ENCODE measurements at regions not wholly inside any gene's neighbourhood (a gene's known extent, or its start where the extent isn't known, plus 50 kb on each side); places are given as distances from the start of the nearest gene placed in this dataset.

- Histone ChIP-seq H3K27ac (no peak overlapping the region), H3K4me1 (peaks cover 15% of the 10 kb centered on the region), H3K4me3 (no peak overlapping the region), H3K36me3 (replicated peaks in 1 of 2; ENCODE audit: insufficient read depth in 1 of 2, low read depth in 2 of 2) (no peaks in the 10 kb centered on the region), H3K9me3 (no peaks in the 10 kb centered on the region), H3K27me3 (no peaks in the 10 kb centered on the region)
- 67 to 77% methylated on average over 1 of the region's 1 CpG for WGBS, 2 donors
- TF ChIP-seq CTCF (IDR thresholded peaks at IDR 0.05) (no peak), POLR2A (IDR thresholded peaks at IDR 0.05) (no peak)
- no peak for DNase-seq
- no peak for ATAC-seq
- intact Hi-C loops (cut with DNase I) = no loop called here
Observed at GRCh38 chr1:58926152-58926551, 142.3 kb upstream of the JUN start.

DNA sequence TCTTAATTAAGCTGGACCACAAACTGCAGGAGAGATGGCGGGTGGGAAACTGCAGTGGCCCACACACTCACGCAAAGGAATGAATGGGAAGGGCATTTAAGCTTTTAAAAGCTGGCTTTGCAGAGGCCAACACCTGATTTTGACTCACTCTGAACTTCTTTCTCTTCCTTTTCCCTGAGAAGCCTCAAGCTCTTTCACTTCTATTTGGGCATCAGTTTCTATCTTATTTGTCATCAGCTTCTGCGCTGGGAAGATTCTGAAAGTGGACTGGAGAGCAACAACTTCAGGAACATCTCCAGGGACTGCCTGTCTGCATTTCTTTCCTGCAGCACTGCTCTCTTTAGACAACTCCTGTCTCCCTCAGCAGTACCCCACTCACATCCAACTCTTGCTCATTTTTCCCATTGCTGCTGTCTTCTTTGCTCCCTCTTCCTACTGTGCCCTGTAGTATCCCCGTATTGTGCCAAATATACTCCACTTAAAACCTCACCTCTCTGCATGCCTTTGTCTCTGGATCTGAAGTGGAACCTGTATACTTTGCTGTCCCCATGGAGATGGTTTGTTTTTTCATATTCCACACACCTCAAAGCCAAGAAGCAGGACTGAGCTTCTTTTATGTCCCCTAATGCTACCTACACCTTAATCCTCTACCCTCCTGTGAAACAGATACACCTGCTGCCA lies 143.3 kb upstream of the JUN start:
- WGBS, 2 donors = 86 to 92% methylated on average over 4 of the region's 4 CpGs
- TF ChIP-seq POLR2A (IDR thresholded peaks at IDR 0.05) (no peak), CTCF (IDR thresholded peaks at IDR 0.05) (no peak)
- ATAC-seq = no peak
- Histone ChIP-seq H3K9me3 (no peaks in the 10 kb centered on the region), H3K4me1 (peaks cover 11% of the 10 kb centered on the region), H3K36me3 (replicated peaks in 1 of 2; ENCODE audit: insufficient read depth in 1 of 2, low read depth in 2 of 2) (no peaks in the 10 kb centered on the region), H3K27ac (no peak overlapping the region), H3K4me3 (no peak overlapping the region), H3K27me3 (no peaks in the 10 kb centered on the region)
- no peak for DNase-seq
- intact Hi-C loops (cut with DNase I) = no loop called here

- TF ChIP-seq CTCF (IDR thresholded peaks at IDR 0.05) (no peak), POLR2A (IDR thresholded peaks at IDR 0.05) (no peak)
- peaks cover 9% of the 10 kb centered on the region for H3K4me1 ChIP-seq
- DNase-seq = no peak
- H3K27me3 ChIP-seq = no peaks in the 10 kb centered on the region
- intact Hi-C loops (cut with DNase I) = no loop called here
- WGBS, 2 donors = 81 to 88% methylated on average over 3 of the region's 3 CpGs
- no peak overlapping the region for H3K4me3 ChIP-seq
- H3K36me3 ChIP-seq (replicated peaks in 1 of 2; ENCODE audit: insufficient read depth in 1 of 2, low read depth in 2 of 2) = no peaks in the 10 kb centered on the region
- H3K27ac ChIP-seq = no peak overlapping the region
- ATAC-seq = no peak
- H3K9me3 ChIP-seq = no peaks in the 10 kb centered on the region
Observed at GRCh38 chr1:58927722-58928085, 143.9 kb upstream of the JUN start.

DNA sequence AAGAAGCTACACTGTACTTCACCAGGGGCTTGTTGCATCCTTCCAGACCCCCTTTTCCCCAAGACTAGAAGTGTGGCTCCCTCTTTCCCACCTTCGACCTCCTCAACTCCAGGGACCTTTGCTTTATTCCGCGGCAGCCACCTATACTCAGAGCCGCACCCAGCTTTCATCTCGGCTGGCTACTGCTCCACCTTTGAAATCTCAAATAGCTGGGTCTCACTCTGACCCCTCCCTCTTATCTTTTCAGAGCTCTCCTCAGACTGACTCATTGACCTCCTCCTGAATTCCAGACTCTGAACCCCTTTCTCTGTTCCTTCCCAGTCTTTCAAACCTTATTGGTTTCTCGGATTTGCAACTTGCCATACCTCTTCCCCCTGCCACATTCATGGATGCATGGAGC lies 144.7 kb upstream of the JUN start:
- no peaks in the 10 kb centered on the region for H3K36me3 ChIP-seq (replicated peaks in 1 of 2; ENCODE audit: insufficient read depth in 1 of 2, low read depth in 2 of 2)
- DNase-seq (no peak), ATAC-seq (no peak)
- intact Hi-C loops (cut with DNase I) = no loop called here
- H3K27ac ChIP-seq = no peak overlapping the region
- H3K27me3 ChIP-seq = no peaks in the 10 kb centered on the region
- no peak overlapping the region for H3K4me3 ChIP-seq
- TF ChIP-seq POLR2A (IDR thresholded peaks at IDR 0.05) (no peak), CTCF (IDR thresholded peaks at IDR 0.05) (no peak)
- H3K9me3 ChIP-seq = no peaks in the 10 kb centered on the region
- H3K4me1 ChIP-seq = peaks cover 10% of the 10 kb centered on the region
- WGBS, 2 donors = 85 to 90% methylated on average over 6 of the region's 6 CpGs

DNA sequence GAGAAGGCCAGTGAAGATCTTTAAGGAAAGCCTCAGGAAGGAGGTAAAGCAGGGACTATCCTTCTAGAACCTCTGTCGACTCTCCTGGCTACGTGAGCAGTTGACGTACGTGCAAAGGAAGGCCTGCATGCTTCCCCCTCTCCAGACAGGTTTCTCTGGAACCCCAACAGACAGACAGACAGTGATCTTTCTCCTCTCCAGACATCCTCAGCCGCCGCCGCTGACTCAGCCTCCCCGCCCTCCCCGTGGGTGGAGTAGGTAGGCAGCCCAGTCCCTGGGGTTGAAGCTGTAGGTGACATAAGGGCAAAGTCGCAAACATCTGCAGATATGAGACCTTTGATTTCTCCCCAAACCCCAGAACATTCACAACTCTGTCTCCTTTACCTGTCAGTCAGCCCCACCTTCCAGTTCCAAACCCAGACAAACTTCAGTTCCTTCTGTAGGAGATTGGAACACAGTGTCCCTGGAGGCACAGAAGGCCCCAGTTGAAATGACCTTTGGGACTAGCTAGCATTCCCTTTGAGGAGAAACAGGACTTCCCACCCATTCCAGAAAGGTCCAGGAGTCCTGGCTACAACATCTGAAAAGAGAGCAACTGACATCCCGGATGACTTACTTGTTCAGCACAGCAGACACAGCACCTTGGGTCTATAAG lies 146.0 kb upstream of the JUN start:
- no peak for TF ChIP-seq CTCF (IDR thresholded peaks at IDR 0.05)
- no peak for TF ChIP-seq POLR2A (IDR thresholded peaks at IDR 0.05)
- WGBS, 2 donors = 92 to 97% methylated on average over 10 to 11 of the region's 11 CpGs
- H3K36me3 ChIP-seq (replicated peaks in 1 of 2; ENCODE audit: insufficient read depth in 1 of 2, low read depth in 2 of 2) = no peaks in the 10 kb centered on the region
- intact Hi-C loops (cut with DNase I) = no loop called here
- no peak overlapping the region for H3K27ac ChIP-seq
- DNase-seq (no peak), ATAC-seq (no peak)
- H3K4me3 ChIP-seq = no peak overlapping the region
- peaks cover 10% of the 10 kb centered on the region for H3K4me1 ChIP-seq
- no peaks in the 10 kb centered on the region for H3K27me3 ChIP-seq
- H3K9me3 ChIP-seq = no peaks in the 10 kb centered on the region
